SK-N-SH (cell line): ENCODE measurements at regions not wholly inside any gene's neighbourhood (a gene's known extent, or its start where the extent isn't known, plus 50 kb on each side); places are given as distances from the start of the nearest gene placed in this dataset.

Source experiments
- CTCF ChIP-seq: fragments of 200-600 bp; sonication (generic); IDR thresholded peaks from 2 replicates; pipeline ENCODE4 v1.6.1; 2017; ENCODE audit warnings: antibody characterized with exemption, mild to moderate bottlenecking, moderate library complexity
- SIN3A ChIP-seq: IDR thresholded peaks from 2 replicates; pipeline ENCODE4 v1.6.1; 2012; ENCODE audit warnings: low read depth, mild to moderate bottlenecking, low read length, moderate library complexity, borderline replicate concordance

GRCh38 chr15:98358971-98359370 is 289.4 kb upstream of the IGF1R start:
- TF ChIP-seq CTCF (no peak), SIN3A (no peak)
